ENCODE measurements at regions not wholly inside any gene's neighbourhood (a gene's known extent, or its start where the extent isn't known, plus 50 kb on each side); places are given as distances from the start of the nearest gene placed in this dataset.

DNA sequence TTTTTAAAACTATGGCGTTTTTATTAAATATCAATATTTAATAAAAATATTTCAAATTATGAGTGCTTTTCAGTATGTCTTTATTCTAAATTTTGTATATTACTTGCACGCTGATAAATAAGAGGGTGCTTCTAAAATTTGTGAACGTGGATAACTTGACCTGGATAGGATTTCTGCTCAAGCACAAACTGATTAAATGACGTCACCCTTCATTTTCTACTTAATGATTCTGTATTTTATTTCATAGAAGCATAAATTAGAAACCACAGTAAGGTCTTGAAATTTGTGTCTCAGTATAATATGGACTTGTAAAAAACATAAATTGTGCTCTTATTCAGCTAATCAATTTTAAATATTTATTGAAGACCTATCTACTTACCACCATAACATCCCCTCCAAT, 903.7 kb downstream of the ROBO2 start:
- no peak for DNase-seq (ENCODE audit: low spot score)
- intact Hi-C loops (cut with DNase I), result no loop called here

DNA sequence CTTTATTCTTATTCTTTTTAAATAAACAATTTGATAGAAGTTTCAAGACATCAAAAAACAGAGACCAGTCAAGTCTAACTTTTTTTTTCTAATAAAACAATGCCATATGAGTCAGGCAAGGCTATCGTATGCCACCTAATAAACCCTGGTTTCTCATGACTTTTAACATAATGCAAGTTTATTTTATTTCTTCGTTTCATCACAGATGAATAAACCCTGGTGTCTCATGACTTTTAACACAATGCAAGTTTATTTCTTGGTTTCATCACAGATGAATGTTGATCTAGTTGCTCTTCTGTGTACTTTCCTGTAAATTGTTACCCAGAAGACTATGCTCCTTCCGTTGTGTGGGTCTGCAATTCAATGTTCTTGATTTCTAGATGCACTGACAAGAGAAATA, 905.4 kb downstream of the ROBO2 start:
- DNase-seq (ENCODE audit: low spot score), result no peak
- intact Hi-C loops (cut with DNase I), result no loop called here

DNA sequence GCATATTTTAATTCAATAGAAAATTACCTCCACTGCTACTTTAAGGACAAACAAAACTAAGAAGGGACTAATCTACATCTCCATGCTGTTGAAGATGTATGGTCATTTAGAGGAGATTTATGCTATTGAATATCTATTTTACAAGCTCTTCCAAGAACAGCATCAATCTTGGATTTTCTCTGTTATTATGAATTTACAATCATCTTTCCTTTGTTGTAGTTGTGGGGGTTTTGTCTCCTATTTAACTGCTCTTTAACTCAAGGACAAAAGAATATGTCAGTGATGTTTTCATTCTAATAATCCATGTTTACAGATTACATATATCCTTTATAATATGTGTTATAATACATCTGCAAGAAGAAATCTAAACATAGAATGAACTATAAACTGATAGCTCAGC, 907.8 kb downstream of the ROBO2 start:
- intact Hi-C loops (cut with DNase I), result no loop called here
- no peak for DNase-seq (ENCODE audit: low spot score)

GRCh38 chr3:77967621-77968020, 927.7 kb downstream of the ROBO2 start:
- intact Hi-C loops (cut with DNase I), result no loop called here
- DNase-seq (ENCODE audit: low spot score), result no peak

- DNase-seq (ENCODE audit: low spot score), result no peak
- intact Hi-C loops (cut with DNase I), result no loop called here
Observed at GRCh38 chr3:77976079-77976478, 936.2 kb downstream of the ROBO2 start.

- DNase-seq (ENCODE audit: low spot score), result no peak
- intact Hi-C loops (cut with DNase I), result no loop called here
Observed at GRCh38 chr3:78003090-78003489, 963.2 kb downstream of the ROBO2 start.

- DNase-seq (ENCODE audit: low spot score), result no peak
- intact Hi-C loops (cut with DNase I), result no loop called here
Observed at GRCh38 chr3:78004571-78004970, 964.7 kb downstream of the ROBO2 start.

GRCh38 chr3:78013653-78014052, 973.8 kb downstream of the ROBO2 start:
- no peak for DNase-seq (ENCODE audit: low spot score)
- intact Hi-C loops (cut with DNase I), result no loop called here

- intact Hi-C loops (cut with DNase I), result no loop called here
- no peak for DNase-seq (ENCODE audit: low spot score)
Observed at GRCh38 chr3:78015856-78016255, 976.0 kb downstream of the ROBO2 start.

DNA sequence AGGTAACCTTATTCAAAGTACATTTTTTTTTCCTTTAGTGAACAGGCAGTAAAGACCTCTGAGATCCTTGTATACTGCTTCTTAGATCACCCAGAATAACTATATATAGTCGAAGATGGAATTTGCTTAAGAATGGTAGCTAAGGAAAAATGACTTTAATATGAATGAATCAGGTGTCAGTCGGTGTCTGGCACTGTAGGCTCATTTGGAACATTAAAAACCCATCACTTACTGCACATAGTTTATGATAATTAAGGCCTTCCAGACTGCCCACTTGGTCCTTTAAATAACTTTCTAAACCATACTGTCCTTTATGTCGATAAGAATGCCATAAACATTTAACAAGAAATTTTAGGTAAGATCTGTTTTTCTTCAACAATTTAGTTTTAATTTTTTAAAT, 981.8 kb downstream of the ROBO2 start:
- DNase-seq (ENCODE audit: low spot score), result no peak
- intact Hi-C loops (cut with DNase I), result no loop called here

DNA sequence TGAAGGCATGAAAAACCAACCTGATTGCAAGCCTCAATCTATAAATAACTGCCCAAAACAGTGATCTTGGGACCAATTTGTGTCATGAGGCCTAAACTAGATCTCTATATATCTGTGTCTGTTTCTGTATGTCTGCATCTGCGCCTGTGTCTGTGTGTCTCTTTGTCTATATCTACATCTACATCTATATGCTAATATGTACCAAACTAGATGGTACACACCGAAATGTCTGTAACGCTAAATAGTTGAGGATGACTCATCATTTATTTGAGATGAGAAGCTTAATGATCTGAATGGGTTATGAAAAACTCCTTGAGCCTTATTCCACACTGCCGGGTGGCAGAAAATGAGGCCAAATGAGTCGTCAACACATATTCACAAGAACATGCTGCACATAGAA, 982.3 kb downstream of the ROBO2 start:
- no peak for DNase-seq (ENCODE audit: low spot score)
- intact Hi-C loops (cut with DNase I), result no loop called here

DNA sequence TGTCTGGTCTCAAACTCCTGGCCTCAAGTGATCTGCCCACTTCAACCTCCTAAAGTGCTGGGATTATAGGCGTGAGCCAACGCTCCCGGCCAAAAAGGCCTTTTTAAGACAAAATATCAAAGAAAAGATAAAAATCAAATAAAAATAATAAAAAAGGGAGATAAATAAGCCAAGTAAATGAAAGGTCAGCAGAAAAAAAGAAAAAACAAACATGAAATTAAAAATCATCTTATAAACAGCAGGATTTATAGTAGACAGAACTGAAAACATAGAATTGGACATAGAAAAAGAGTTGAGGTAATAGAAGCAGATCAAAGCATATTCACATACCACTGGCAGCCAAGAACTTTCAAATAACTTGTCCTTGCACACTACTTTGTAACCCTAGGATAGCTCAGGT, 983.4 kb downstream of the ROBO2 start:
- DNase-seq (ENCODE audit: low spot score), result no peak
- intact Hi-C loops (cut with DNase I), result no loop called here

DNA sequence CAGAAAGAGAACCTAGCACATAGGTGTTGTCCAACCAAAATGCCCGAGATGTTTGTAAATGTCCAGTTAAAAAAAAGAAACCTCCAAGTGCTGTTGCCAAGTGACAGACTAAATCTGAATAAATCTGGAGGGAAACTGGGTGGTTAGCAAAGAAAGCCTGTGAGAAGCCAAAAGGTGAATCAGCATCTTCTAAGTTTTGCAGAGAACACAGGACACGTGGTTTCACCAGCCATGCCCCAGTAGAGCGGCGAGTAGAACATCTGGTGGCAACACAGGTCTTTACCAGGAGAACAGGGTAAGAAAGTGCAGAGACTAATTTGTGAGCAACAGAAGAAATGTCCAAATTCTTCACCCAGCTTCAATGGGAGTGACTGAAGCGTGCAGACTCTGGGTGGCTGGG, 986.0 kb downstream of the ROBO2 start:
- intact Hi-C loops (cut with DNase I), result no loop called here
- no peak for DNase-seq (ENCODE audit: low spot score)

DNA sequence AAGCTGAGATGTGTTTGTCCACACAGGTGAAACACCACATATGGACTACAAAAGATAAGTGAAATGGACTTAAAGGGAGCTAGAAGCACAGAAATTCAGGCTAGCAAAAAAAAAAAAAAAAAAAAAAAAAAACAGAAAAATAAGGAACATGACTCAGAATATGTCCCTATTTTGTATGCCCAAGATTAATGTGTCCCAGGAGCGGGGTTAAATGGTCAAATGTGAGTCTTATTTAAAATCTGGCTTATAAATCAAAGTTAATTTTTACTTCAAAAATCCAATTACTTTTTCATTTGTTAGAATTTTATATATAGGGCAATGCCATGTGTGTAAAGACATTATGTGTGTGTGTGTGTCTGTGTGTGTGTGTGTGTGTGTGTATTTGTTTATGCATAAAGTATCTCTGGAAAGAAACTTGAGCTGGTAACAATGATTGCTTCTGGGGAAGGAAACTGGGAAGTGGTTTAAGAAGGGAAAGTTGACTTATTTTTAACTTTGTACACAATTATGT, 986.5 kb downstream of the ROBO2 start:
- intact Hi-C loops (cut with DNase I), result no loop called here

GRCh38 chr3:78029775-78030174, 989.9 kb downstream of the ROBO2 start:
- intact Hi-C loops (cut with DNase I), result no loop called here
- DNase-seq (ENCODE audit: low spot score), result no peak

More for the DNA sequence above, 986.5 kb downstream of the ROBO2 start:
- no peak for DNase-seq (ENCODE audit: low spot score)

DNA sequence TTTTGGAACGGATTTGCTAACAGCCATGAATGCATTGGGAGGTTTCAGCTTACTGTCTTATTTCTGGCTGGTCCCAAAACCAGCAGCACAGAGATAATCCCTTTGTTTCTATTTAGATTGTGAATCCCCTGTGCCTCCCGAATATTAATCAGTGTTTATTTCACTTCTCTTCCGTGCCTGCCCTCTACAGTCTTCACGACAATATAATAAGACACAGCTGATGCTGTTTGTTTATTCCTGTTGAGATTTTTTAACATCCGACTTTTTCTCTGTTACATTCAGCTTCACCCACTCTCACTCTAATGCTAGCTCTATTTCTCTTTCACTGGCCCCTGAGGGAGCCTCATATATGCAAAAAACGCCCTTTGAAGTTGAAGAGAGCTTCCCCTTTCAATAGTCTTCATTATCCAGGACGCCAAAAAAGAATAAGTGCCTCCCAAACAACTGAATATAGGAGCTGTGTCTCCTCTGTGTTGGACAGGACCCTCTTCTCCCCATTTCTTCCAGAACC, 995.3 kb downstream of the ROBO2 start:
- intact Hi-C loops (cut with DNase I), result no loop called here
- DNase-seq (ENCODE audit: low spot score), result no peak

- no peak for DNase-seq (ENCODE audit: low spot score)
Observed at GRCh38 chr3:78041486-78041885, 1001.6 kb downstream of the ROBO2 start.

GRCh38 chr3:78046566-78046965, 1006.7 kb downstream of the ROBO2 start:
- intact Hi-C loops (cut with DNase I), result loop anchor here (5.0 kb wide), 1 partner anchor 46 kb away; no protein-coding TSS in a partner anchor
- DNase-seq (ENCODE audit: low spot score), result no peak

More at GRCh38 chr3:78041486-78041885, 1001.6 kb downstream of the ROBO2 start:
- intact Hi-C loops (cut with DNase I), result no loop called here

DNA sequence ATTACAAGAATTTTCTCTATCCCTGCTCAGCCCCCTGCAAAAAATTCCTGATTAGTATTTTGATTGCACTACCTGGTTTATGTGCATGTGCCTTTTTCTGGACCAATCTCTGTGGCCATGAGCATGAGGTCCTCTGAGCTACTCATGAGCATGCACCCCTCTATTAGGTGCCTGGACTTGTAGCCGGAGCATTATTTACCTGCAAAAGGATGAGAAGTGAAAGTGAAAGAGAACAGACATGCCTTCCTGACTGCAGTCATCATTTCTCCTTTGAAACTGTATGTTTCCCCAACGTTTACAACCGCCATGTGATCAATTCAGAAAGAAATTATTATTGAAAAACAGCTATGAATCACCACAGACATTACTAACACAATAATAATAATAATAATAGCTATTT, 1008.8 kb downstream of the ROBO2 start:
- no peak for DNase-seq (ENCODE audit: low spot score)
- intact Hi-C loops (cut with DNase I), result loop anchor here (5.0 kb wide), 1 partner anchor 44 kb away; no protein-coding TSS in a partner anchor

GRCh38 chr3:78049521-78049920, 1009.6 kb downstream of the ROBO2 start:
- intact Hi-C loops (cut with DNase I), result loop anchor here (5.0 kb wide), 1 partner anchor 43 kb away; no protein-coding TSS in a partner anchor
- no peak for DNase-seq (ENCODE audit: low spot score)

GRCh38 chr3:78050276-78051065, 1010.6 kb downstream of the ROBO2 start:
- no peak for DNase-seq (ENCODE audit: low spot score)
- intact Hi-C loops (cut with DNase I), result no loop called here
